Liver (tissue), 8 donors: ENCODE measurements at regions not wholly inside any gene's neighbourhood (a gene's known extent, or its start where the extent isn't known, plus 50 kb on each side); places are given as distances from the start of the nearest gene placed in this dataset.

ENCODE experiments used
- DNase-seq: peaks from one replicate; pipeline ENCODE4 v3.0.0-alpha.2; 2017; ENCODE audit warnings: low spot score
- H3K27ac ChIP-seq, 2 donors: one replicate each; pipeline ENCODE4 v1.7.0; 2013; ENCODE audit warnings: inconsistent platforms in 2 of 2, low read length in 2 of 2, control low read depth in 1 of 2, low read depth in 1 of 2, mild to moderate bottlenecking in 1 of 2
- H3K27me3 ChIP-seq, 4 donors: one replicate each; pipeline versions ENCODE4 v1.6.1 to v1.7.0; 2013; ENCODE audit warnings: low read length in 3 of 4, inconsistent platforms in 1 of 4, mild to moderate bottlenecking in 1 of 4, moderate library complexity in 1 of 4; ENCODE audit not compliant: control insufficient read depth in 4 of 4, insufficient read depth in 4 of 4
- H3K36me3 ChIP-seq, 4 donors: one replicate each; pipeline versions ENCODE4 v1.6.1 to v1.7.0; 2013; ENCODE audit warnings: low read length in 3 of 4, mild to moderate bottlenecking in 3 of 4, low read depth in 1 of 4, moderate library complexity in 1 of 4; ENCODE audit not compliant: control insufficient read depth in 4 of 4, insufficient read depth in 3 of 4
- H3K4me1 ChIP-seq, 4 donors: one replicate each; pipeline versions ENCODE4 v1.6.1 to v1.7.0; 2013; ENCODE audit warnings: low read length in 3 of 4, mild to moderate bottlenecking in 3 of 4, moderate library complexity in 1 of 4; ENCODE audit not compliant: control insufficient read depth in 4 of 4, insufficient read depth in 4 of 4
- H3K4me3 ChIP-seq, 3 donors: one replicate each; pipeline versions ENCODE4 v1.6.1 to v1.7.0; 2013; ENCODE audit warnings: low read length in 3 of 3, control low read depth in 1 of 3, low read depth in 1 of 3, mild to moderate bottlenecking in 1 of 3
- H3K9ac ChIP-seq, 2 donors: one replicate each; pipeline ENCODE4 v1.7.0; 2013; ENCODE audit warnings: low read length in 2 of 2, mild to moderate bottlenecking in 2 of 2, moderate library complexity in 2 of 2, control low read depth in 1 of 2, low read depth in 1 of 2
- H3K9me3 ChIP-seq, 4 donors: one replicate each; pipeline versions ENCODE4 v1.6.1 to v1.7.0; 2013; ENCODE audit warnings: low read length in 3 of 4; ENCODE audit not compliant: control insufficient read depth in 4 of 4
- EGR1 ChIP-seq, 2 donors: IDR thresholded peaks; 2 replicates each; pipeline ENCODE4 v1.6.1; 2016 to 2018; ENCODE audit warnings: antibody characterized with exemption in 2 of 2, low read depth in 2 of 2
- FOXA1 ChIP-seq: IDR thresholded peaks from 2 replicates; pipeline ENCODE4 v1.6.1; 2016; ENCODE audit warnings: antibody characterized with exemption
- FOXA2 ChIP-seq: IDR thresholded peaks from 2 replicates; pipeline ENCODE4 v1.6.1; 2016; ENCODE audit warnings: antibody characterized with exemption
- GABPA ChIP-seq, 2 donors: IDR thresholded peaks in 1 of 2; conservative IDR thresholded peaks in 1 of 2; 2 replicates each; pipeline ENCODE4 v1.6.1; 2016; ENCODE audit warnings: antibody characterized with exemption in 2 of 2, mild to moderate bottlenecking in 1 of 2, moderate library complexity in 1 of 2
- HNF4A ChIP-seq, 2 donors: conservative IDR thresholded peaks; 2 replicates each; pipeline ENCODE4 v1.6.1; 2016; ENCODE audit warnings: antibody characterized with exemption in 2 of 2, mild to moderate bottlenecking in 2 of 2
- HNF4G ChIP-seq: IDR thresholded peaks from 2 replicates; pipeline ENCODE4 v1.6.1; 2016; ENCODE audit warnings: antibody characterized with exemption
- JUND ChIP-seq, 2 donors: IDR thresholded peaks; 2 replicates each; pipeline ENCODE4 v1.6.1; 2016; ENCODE audit warnings: antibody characterized with exemption in 2 of 2
- NR2F2 ChIP-seq: IDR thresholded peaks from 2 replicates; pipeline ENCODE4 v1.6.1; 2016; ENCODE audit warnings: antibody characterized with exemption
- RAD21 ChIP-seq, 2 donors: IDR thresholded peaks; 2 replicates each; pipeline ENCODE4 v1.6.1; 2016; ENCODE audit warnings: antibody characterized with exemption in 2 of 2, mild to moderate bottlenecking in 2 of 2
- RXRA ChIP-seq, 2 donors: IDR thresholded peaks; 2 replicates each; pipeline ENCODE4 v1.6.1; 2017 to 2018; ENCODE audit warnings: antibody characterized with exemption in 2 of 2, mild to moderate bottlenecking in 1 of 2
- SP1 ChIP-seq: IDR thresholded peaks from 2 replicates; pipeline ENCODE4 v1.6.1; 2018; ENCODE audit warnings: antibody characterized with exemption, mild to moderate bottlenecking
- TAF1 ChIP-seq: conservative IDR thresholded peaks from 2 replicates; pipeline ENCODE4 v1.6.1; 2016; ENCODE audit warnings: antibody characterized with exemption, mild to moderate bottlenecking
- YY1 ChIP-seq: IDR thresholded peaks from 2 replicates; pipeline ENCODE4 v1.6.1; 2016; ENCODE audit warnings: antibody characterized with exemption, mild to moderate bottlenecking
- WGBS: extraction: QIAGEN DNeasy Blood & Tissue Kit; methylation state at CpG from one replicate; pipeline ENCODE4 v1.1.7; 2013; 5-methylcytosine and 5-hydroxymethylcytosine counted together
- TF ChIP-seq, protein P1 (sequence below): IDR thresholded peaks from 2 replicates; pipeline ENCODE4 v1.6.1; 2016; ENCODE audit warnings: antibody characterized with exemption, mild to moderate bottlenecking
- TF ChIP-seq, protein P2 (sequence below): IDR thresholded peaks from 2 replicates; pipeline ENCODE4 v1.6.1; 2016; ENCODE audit warnings: antibody characterized with exemption
- TF ChIP-seq, protein P3 (sequence below): fragments of 150-350 bp; IDR thresholded peaks from 2 replicates; pipeline ENCODE4 v1.5.1; 2017; ENCODE audit warnings: improper control_type of control experiment, low read depth, low read length; ENCODE audit not compliant: missing input control
- TF ChIP-seq, protein P4 (sequence below): IDR thresholded peaks from 2 replicates; pipeline ENCODE4 v1.6.1; 2016; ENCODE audit warnings: antibody characterized with exemption
- TF ChIP-seq, protein P5 (sequence below): IDR thresholded peaks from 2 replicates; pipeline ENCODE4 v1.6.1; 2016; ENCODE audit warnings: antibody characterized with exemption
- donor health status: healthy.
- donor health status: healthy.
- donor health status: healthy.
- donor health status: healthy.
- donor health status: healthy.

DNA sequence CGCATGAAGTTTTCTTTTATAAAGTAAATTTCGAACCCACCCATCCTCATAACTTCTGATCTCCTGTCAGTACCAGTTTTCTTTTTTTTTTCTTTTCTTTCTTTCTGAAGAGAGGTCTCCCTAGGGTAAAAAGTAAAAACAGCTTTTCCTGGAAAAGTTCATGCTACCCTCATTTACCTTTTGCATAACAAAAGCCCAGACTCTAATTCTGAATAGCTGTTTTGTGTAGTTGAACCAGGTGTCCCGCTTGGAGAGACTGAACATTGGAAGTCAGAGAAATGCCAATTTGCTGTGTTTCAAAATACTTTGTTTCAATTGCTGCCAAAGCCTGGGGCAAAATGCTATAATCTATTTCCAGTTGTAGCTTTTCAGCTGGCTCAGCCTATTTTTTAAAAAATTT lies 113.7 kb upstream of the RUNX1 start:
- Histone ChIP-seq H3K4me3 (no peak overlapping the region), H3K9ac (no peak overlapping the region), H3K9me3 (no peaks in the 10 kb centered on the region), H3K27ac (no peak overlapping the region), H3K4me1 (no peaks in the 10 kb centered on the region), H3K36me3 (no peaks in the 10 kb centered on the region), H3K27me3 (no peaks in the 10 kb centered on the region)
- 87% methylated on average over 3 of the region's 3 CpGs for WGBS
- no peak for DNase-seq
- TF ChIP-seq, protein P1, sequence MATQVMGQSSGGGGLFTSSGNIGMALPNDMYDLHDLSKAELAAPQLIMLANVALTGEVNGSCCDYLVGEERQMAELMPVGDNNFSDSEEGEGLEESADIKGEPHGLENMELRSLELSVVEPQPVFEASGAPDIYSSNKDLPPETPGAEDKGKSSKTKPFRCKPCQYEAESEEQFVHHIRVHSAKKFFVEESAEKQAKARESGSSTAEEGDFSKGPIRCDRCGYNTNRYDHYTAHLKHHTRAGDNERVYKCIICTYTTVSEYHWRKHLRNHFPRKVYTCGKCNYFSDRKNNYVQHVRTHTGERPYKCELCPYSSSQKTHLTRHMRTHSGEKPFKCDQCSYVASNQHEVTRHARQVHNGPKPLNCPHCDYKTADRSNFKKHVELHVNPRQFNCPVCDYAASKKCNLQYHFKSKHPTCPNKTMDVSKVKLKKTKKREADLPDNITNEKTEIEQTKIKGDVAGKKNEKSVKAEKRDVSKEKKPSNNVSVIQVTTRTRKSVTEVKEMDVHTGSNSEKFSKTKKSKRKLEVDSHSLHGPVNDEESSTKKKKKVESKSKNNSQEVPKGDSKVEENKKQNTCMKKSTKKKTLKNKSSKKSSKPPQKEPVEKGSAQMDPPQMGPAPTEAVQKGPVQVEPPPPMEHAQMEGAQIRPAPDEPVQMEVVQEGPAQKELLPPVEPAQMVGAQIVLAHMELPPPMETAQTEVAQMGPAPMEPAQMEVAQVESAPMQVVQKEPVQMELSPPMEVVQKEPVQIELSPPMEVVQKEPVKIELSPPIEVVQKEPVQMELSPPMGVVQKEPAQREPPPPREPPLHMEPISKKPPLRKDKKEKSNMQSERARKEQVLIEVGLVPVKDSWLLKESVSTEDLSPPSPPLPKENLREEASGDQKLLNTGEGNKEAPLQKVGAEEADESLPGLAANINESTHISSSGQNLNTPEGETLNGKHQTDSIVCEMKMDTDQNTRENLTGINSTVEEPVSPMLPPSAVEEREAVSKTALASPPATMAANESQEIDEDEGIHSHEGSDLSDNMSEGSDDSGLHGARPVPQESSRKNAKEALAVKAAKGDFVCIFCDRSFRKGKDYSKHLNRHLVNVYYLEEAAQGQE: no peak
- TF ChIP-seq, protein P2, sequence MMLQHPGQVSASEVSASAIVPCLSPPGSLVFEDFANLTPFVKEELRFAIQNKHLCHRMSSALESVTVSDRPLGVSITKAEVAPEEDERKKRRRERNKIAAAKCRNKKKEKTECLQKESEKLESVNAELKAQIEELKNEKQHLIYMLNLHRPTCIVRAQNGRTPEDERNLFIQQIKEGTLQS: no peak
- TF ChIP-seq RAD21 (IDR thresholded peaks at IDR 0.05): no peak
- TF ChIP-seq GABPA (IDR thresholded peaks at IDR 0.05 in 1 of 2, conservative IDR thresholded peaks at IDR 0.05 in 1 of 2): no peak
- no peak for TF ChIP-seq FOXA1
- TF ChIP-seq RXRA (IDR thresholded peaks at IDR 0.05): no peak
- TF ChIP-seq FOXA2: no peak
- TF ChIP-seq JUND (IDR thresholded peaks at IDR 0.05): no peak
- TF ChIP-seq NR2F2: no peak
- TF ChIP-seq, protein P3, sequence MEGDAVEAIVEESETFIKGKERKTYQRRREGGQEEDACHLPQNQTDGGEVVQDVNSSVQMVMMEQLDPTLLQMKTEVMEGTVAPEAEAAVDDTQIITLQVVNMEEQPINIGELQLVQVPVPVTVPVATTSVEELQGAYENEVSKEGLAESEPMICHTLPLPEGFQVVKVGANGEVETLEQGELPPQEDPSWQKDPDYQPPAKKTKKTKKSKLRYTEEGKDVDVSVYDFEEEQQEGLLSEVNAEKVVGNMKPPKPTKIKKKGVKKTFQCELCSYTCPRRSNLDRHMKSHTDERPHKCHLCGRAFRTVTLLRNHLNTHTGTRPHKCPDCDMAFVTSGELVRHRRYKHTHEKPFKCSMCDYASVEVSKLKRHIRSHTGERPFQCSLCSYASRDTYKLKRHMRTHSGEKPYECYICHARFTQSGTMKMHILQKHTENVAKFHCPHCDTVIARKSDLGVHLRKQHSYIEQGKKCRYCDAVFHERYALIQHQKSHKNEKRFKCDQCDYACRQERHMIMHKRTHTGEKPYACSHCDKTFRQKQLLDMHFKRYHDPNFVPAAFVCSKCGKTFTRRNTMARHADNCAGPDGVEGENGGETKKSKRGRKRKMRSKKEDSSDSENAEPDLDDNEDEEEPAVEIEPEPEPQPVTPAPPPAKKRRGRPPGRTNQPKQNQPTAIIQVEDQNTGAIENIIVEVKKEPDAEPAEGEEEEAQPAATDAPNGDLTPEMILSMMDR: no peak
- TF ChIP-seq YY1: no peak
- TF ChIP-seq SP1: no peak
- no peak for TF ChIP-seq HNF4G
- TF ChIP-seq HNF4A (conservative IDR thresholded peaks at IDR 0.05): no peak
- TF ChIP-seq, protein P4, sequence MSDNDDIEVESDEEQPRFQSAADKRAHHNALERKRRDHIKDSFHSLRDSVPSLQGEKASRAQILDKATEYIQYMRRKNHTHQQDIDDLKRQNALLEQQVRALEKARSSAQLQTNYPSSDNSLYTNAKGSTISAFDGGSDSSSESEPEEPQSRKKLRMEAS: no peak
- no peak for TF ChIP-seq EGR1 (IDR thresholded peaks at IDR 0.05; ENCODE audit: low read depth in 2 of 2)
- TF ChIP-seq TAF1: no peak
- TF ChIP-seq, protein P5, sequence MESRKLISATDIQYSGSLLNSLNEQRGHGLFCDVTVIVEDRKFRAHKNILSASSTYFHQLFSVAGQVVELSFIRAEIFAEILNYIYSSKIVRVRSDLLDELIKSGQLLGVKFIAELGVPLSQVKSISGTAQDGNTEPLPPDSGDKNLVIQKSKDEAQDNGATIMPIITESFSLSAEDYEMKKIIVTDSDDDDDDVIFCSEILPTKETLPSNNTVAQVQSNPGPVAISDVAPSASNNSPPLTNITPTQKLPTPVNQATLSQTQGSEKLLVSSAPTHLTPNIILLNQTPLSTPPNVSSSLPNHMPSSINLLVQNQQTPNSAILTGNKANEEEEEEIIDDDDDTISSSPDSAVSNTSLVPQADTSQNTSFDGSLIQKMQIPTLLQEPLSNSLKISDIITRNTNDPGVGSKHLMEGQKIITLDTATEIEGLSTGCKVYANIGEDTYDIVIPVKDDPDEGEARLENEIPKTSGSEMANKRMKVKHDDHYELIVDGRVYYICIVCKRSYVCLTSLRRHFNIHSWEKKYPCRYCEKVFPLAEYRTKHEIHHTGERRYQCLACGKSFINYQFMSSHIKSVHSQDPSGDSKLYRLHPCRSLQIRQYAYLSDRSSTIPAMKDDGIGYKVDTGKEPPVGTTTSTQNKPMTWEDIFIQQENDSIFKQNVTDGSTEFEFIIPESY: no peak
